NCI-H774 (cell line): ENCODE measurements at regions not wholly inside any gene's neighbourhood (a gene's known extent, or its start where the extent isn't known, plus 50 kb on each side); places are given as distances from the start of the nearest gene placed in this dataset.

Experiments used
- DNase-seq: peaks from one replicate; lab custom pipeline; 2025; lab: John Stamatoyannopoulos, UW

DNA sequence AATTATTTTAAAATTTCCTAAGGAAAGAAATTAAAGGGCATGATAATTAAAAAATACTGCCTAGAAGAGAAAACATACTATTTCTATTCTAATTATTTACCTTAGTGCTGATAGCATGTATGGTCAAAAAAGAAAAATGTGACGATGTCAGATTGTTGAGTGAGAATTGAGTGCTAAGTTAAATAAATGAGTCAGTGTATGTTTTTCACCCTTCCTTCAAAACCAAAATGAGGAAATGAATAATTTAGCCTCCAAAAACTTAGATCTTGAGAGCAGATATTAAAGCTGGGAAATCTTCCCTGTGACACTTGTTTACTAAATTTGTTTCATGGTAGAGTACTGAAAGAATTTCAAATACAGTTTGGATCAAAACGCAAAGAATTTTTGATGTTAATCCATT lies 58.6 kb upstream of the NYAP2 start:
- DNase-seq, result no peak

DNA sequence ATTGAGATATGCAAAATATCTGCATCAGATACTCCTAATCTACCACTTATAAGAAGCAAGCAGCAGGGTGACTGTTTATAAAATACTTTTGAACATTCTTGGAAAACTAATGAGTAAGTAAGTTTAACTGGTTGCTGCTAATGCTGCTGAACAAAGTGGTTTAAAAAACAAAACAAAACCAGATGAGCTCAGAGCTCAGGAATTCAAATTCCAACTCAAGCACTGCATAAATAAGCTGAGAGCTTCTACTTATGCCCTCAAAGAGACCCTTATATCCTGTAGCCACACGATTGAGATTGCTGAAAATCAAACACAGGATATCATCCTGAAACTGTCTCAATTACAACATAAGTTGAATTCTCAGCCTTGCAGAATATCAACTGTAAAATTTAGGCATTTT lies 62.3 kb upstream of the NYAP2 start:
- no peak for DNase-seq

DNA sequence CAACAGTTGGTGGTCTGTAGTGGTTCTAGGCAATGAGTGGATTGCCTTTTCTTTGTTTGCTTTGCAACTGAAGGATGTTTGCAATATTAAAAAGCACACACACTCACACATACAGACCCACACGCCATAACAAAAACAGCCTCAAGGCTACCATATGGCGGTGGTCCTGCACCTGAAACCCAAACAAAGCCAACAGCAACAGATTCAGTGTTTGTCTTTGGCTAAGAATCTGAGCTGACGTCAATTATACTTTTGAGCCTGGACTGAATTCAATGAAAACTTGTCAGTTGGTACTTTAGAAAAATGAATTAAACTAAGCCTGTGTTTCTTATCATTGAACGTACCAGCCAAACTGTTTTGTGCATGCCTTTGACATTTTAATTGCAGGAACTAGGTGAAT lies 65.0 kb upstream of the NYAP2 start:
- peak; percentile 48 for DNase-seq

DNA sequence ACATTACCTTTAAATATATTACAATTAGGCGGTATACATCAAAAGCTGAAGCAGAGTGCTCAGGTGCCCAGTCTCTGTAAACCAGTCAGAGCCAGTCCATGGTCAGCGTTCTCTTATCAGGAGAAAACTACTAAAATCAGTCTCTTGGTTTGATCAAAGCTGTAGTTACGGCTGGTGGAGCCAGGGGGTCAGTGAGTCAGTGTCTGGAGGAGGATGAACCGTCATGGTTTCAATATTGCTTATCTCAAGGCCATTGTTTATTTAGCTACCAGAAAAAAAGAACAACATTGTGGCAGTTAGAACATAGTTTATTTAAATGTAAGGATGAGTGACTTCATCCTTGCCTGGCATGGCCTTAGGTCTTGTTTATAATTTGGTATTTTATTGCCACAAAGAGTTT lies 71.3 kb upstream of the NYAP2 start:
- no peak for DNase-seq

DNA sequence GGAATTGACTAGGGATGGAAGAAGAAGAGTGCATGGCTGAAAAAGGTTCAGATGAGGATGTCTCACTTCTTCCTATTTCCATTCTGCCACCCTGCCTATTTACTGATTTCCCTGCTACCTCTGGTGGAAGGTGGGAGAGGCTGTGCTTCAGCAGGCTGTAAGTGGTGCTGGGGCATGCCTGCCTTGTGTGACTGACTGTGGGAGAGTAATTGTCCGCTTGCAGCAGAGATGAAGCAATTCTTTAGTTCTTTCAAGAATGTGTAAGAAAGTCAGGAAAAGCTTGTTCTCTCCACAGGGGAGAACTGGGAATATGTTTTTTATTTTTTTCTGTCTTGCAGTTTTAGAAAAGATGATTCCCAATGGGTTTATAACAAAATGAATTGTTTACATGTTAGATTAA lies 72.5 kb upstream of the NYAP2 start:
- no peak for DNase-seq

DNA sequence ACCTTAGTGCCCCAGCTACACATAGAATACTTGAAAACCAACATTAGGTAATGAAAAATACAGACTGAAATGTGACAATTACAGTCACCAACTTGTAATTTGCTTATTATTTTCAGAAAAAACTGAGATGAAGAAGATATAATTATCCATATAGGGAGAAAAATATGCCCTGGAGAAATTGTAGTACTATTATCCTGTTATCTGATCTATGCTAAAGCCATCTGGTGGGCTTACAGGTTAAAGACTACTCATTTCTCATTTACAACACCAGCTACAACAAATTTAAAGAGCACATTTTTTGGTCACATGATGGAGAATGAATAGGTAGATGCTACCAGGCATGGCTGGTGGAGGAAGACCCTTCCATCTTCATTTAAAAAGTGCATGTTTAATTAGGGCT lies 79.6 kb upstream of the NYAP2 start:
- DNase-seq, result no peak

DNA sequence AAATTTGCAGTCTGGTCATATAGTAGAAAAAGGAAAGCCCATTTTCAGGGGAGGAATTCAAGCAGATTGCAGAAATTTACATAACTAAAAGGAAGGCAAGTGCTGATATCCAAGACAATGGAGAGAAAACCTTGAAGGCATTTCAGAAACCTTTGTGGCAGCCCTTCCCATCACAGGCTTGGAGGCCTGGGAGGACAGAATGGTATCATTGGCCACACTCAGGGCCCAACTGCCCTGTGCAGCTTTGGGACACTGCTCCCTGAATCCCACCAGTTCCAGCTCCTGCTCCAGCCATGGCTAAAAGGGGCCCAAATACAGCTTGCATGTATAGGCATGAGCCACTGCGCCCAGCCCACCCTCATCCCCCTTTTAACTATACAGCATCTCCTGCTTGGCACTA lies 81.1 kb upstream of the NYAP2 start:
- no peak for DNase-seq

DNA sequence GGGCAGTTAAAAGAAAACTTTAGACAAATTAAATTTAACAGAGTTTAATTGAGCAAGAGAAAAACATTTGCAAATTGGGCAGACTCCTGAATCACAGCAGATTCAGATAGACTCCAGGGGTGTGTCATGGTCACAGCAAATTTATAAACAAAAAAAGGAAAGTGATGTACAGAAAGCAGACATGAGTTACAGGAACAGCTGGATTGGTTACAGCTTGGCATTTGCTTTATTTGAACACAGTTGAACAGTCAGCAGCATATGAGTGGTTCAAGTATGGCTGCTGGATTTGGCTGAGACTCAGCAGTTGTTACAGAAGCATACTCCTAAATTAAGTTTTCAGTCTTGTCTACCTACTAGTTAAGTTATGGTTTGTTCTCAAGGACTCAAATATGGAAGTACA lies 82.3 kb upstream of the NYAP2 start:
- DNase-seq, result no peak

DNA sequence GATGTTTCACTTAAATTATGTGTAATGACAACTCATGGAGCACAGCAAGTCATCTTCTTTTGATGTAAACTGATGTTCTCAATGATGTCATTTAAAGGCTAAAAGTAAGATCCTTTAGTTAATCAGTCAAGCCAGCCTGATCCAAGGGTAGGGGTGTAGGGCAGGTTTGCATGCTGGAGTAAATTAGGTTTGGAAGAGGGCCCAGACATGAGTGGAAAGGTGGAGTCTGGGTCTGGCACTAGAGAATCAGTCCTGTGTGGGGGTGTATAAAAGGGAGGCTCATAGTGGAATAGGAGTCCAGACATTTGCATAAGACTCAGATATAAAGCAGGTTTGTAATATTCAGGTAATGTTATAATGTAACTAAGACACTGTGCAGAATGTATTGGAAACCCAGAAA lies 88.8 kb upstream of the NYAP2 start:
- no peak for DNase-seq

DNA sequence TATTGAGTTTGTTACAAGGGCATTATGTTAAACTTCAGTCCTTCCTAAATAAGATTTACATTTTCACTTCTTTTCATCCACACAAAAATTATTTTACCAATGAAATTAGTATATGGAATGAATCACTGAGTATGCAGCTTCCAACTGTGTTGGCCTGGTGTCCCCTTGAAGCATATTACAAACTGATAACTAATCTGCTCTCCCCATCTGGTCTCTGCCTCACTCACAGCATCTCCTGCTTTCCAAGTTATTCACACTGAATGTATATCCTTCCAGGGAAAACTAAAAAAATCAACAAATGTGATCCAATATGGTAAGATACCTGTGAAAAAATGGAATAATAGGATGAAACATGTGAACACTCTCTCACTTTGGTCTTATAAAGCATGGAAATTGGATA lies 90.0 kb upstream of the NYAP2 start:
- DNase-seq, result no peak

DNA sequence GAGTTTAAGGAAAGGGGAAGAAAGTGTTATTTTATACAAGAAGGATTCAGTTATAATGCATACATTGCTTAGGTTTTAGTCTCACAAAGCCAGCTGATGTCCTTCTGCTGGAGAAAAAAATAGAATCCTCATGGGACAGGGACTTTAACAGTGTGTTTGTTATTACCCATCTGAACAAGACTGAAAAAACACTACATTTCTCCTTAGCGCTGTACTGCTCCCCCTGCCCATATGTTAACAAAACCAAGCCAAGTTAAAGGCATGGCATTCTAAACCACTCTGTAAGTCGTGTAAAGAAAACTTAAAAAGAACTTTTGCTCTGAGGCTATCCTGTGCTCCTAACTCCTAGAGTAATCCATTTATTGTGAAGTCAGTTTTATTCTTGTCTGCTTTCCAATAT lies 102.6 kb upstream of the NYAP2 start:
- no peak for DNase-seq

DNA sequence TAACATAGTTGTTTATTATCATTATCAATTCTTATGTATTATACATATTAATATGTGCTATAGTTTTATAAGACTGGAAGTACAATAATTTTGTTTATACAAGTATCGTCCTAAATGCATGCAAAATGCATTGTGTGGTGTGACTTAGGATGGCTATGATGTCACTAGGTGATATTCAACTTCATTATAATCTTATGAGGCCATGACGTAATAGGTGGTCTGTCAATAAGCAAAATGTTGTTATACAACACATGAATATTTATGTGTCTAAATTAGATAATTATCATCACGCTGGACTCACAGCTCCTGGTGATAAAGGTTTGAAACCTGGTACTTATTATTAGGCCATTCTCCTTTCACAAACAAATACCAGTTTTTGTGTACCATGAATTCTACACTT lies 104.4 kb upstream of the NYAP2 start:
- DNase-seq, result no peak

GRCh38 chr2:225293638-225294037 lies 105.9 kb upstream of the NYAP2 start:
- DNase-seq, result no peak

GRCh38 chr2:225290757-225291400 lies 108.6 kb upstream of the NYAP2 start:
- no peak for DNase-seq

GRCh38 chr2:225289659-225290058 lies 109.9 kb upstream of the NYAP2 start:
- DNase-seq, result no peak

GRCh38 chr2:225288986-225289385 lies 110.5 kb upstream of the NYAP2 start:
- DNase-seq, result no peak

DNA sequence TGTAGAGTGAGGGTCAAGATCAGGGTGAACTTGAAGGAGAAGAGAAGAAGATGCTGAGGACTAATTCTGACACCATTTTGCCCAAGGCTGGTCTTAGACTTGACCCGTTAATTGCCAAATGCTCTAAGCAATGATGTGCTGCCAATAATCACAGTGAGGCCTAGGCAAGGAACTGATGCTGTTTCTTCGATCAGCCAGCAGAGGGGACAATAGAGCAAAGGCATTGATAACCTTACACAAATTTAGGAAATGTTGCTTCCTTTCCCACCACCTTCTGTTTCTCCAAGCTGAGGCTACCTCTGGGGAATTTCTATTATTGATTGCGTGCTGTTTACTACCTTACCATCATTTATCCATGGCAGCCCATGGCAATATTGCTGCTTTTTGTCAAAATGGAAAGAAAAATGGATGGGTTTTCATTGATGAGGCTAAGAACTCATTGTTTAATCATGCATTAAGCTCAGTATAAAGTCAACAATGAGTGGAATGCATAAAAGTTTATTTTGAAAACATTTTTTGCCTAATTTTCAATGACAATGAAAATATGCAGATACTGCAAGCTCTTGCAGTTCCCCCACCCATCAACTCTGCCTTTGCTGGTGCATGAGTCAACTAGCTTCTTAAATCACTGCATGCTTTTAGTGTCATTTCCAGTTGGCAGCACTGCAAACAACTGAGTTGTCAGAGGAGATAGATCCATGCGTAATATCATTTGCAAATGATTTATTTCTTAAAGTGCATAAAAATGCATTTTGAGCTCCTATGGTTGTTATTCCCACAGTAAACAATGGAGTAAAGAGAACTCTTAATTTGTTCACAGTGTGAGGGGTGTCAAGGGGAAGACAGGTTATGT lies 116.4 kb upstream of the NYAP2 start:
- DNase-seq, result peak; percentile 9

DNA sequence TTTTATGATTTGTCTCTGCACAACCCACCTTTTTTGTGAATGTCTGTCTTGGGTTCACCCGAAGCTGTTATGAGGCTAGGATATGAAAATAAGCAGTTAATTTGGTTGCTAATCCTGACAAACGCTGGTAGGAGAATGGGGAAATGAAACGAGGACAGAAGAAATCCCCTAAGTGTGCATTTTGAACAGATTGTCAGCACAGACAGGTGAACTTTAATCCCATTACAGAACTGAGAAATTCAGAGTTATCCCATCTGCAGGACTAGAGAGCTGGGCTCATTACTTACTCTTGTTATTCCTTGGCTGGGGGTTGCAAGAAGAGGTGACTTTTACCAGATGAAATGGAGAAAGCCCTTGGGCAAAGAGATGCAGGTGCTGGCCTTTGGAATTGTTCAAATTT lies 123.3 kb upstream of the NYAP2 start:
- no peak for DNase-seq

DNA sequence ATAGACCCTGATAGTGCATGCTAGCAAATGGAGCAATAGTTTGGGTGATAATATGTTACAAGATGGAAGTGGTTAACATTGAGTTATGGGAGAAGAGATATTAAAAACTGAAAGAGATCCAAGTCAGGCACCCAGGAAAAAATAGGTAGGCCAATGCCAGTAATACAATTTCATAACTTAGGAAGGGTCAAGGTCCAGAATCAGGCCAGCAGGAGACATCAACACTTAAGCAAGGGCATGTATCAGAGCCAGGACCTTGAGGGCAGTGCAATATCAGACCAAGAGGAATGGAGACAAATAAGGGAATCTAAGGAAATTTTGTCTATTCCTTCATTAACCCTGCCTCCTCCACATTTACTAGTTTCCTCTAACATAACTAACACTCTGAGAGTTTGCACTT lies 124.1 kb upstream of the NYAP2 start:
- DNase-seq, result no peak

- no peak for DNase-seq
Measured at GRCh38 chr2:225274751-225275150, 124.8 kb upstream of the NYAP2 start.

DNA sequence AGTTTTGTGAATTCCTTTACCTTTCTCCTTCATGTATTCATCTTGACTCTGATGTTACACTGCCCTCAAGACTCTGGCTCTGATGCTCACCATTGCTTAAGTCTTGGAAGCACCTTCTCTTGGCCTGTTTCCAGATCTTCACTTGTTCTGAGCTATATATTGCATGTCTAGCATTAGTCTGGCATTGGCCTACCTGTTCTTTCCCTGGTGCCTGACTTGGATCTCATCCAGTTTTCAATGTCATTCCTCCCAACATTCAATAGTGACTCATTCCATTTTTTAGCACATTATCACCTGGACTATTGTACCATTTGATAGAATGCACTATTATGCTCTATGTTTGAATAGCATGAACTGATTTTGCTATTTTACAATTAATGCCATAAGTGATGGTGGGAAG lies 127.3 kb upstream of the NYAP2 start:
- DNase-seq, result no peak

DNA sequence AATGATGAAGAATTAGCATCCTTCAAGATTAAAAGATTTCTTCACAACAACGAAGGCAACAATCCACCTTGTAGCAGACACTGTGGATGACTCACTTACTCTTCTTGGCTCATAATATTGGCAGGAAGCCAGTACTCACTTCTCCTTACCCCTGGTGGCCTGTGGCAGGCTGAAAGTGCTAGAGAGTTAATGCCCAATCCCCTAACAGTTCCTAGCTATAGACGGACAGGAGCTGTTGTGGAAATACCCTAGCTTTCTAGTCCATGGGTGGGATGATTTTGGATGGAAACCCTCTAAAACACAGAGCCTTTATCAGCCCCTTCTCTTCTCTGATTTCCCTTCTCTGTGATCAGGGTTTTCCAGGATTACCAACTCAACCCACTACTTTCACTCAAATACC lies 128.6 kb upstream of the NYAP2 start:
- DNase-seq, result peak; percentile 5

- no peak for DNase-seq
Measured at GRCh38 chr2:225270053-225270452, 129.5 kb upstream of the NYAP2 start.

GRCh38 chr2:225254363-225254762 lies 145.1 kb upstream of the NYAP2 start:
- no peak for DNase-seq
